SKM-1 (cell line): ENCODE measurements at regions not wholly inside any gene's neighbourhood (a gene's known extent, or its start where the extent isn't known, plus 50 kb on each side); places are given as distances from the start of the nearest gene placed in this dataset.
A peak's percentile ranks its signal among the peaks of the same experiment; 100 is the strongest.

Source experiments
- DNase-seq: peaks from one replicate; lab custom pipeline; 2025; ENCODE audit not compliant: unreplicated experiment; lab: John Stamatoyannopoulos, UW

- no peak for DNase-seq
Observed at GRCh38 chr5:86875539-86875938, 257.8 kb downstream of the COX7C start.

- DNase-seq: no peak
Observed at GRCh38 chr5:86878250-86878649, 260.5 kb downstream of the COX7C start.

- DNase-seq: no peak
Observed at GRCh38 chr5:86879086-86879485, 261.3 kb downstream of the COX7C start.

- no peak for DNase-seq
Observed at GRCh38 chr5:86880344-86880743, 262.6 kb downstream of the COX7C start.

GRCh38 chr5:86880785-86881492 is 263.2 kb downstream of the COX7C start:
- peak; percentile 50 for DNase-seq

GRCh38 chr5:86881493-86882090 is 263.9 kb downstream of the COX7C start:
- no peak for DNase-seq

- DNase-seq: no peak
Observed at GRCh38 chr5:86884608-86885007, 266.9 kb downstream of the COX7C start.

GRCh38 chr5:86885011-86885410 is 267.3 kb downstream of the COX7C start:
- DNase-seq: no peak

GRCh38 chr5:86885489-86886230 is 267.9 kb downstream of the COX7C start:
- DNase-seq: no peak

- no peak for DNase-seq
Observed at GRCh38 chr5:86890375-86890774, 272.6 kb downstream of the COX7C start.

GRCh38 chr5:86894056-86894455 is 276.3 kb downstream of the COX7C start:
- no peak for DNase-seq

- no peak for DNase-seq
Observed at GRCh38 chr5:86896916-86897315, 279.2 kb downstream of the COX7C start.

- no peak for DNase-seq
Observed at GRCh38 chr5:86909418-86910295, 291.9 kb downstream of the COX7C start.

- no peak for DNase-seq
Observed at GRCh38 chr5:86917117-86917579, 299.4 kb downstream of the COX7C start.

GRCh38 chr5:86918246-86918645 is 300.5 kb downstream of the COX7C start:
- no peak for DNase-seq

- no peak for DNase-seq
Observed at GRCh38 chr5:86926033-86926432, 308.3 kb downstream of the COX7C start.

GRCh38 chr5:86929123-86929766 is 311.5 kb downstream of the COX7C start:
- DNase-seq: no peak

GRCh38 chr5:86951761-86952160 is 315.9 kb upstream of the RASA1 start:
- no peak for DNase-seq

- DNase-seq: no peak
Observed at GRCh38 chr5:86964889-86965288, 302.8 kb upstream of the RASA1 start.

GRCh38 chr5:86968301-86968753 is 299.4 kb upstream of the RASA1 start:
- DNase-seq: no peak

- DNase-seq: no peak
Observed at GRCh38 chr5:86970361-86970760, 297.3 kb upstream of the RASA1 start.
